IgD-negative memory B cell (primary cell): ENCODE measurements at regions not wholly inside any gene's neighbourhood (a gene's known extent, or its start where the extent isn't known, plus 50 kb on each side); places are given as distances from the start of the nearest gene placed in this dataset.

ENCODE experiments used
- H3K27ac Mint-ChIP-seq, 3 donors: one replicate each; pipeline ENCODE4 v1.8.0; 2020 to 2022; ENCODE audit warnings: mild to moderate bottlenecking in 3 of 3, mixed read lengths in 3 of 3, moderate library complexity in 1 of 3
- H3K27me3 Mint-ChIP-seq: one replicate; pipeline ENCODE4 v1.8.0; 2021; ENCODE audit warnings: mixed read lengths
- H3K36me3 Mint-ChIP-seq: one replicate; pipeline ENCODE4 v1.8.0; 2020; ENCODE audit warnings: mild to moderate bottlenecking, mixed read lengths
- H3K4me1 Mint-ChIP-seq, 3 donors: one replicate each; pipeline ENCODE4 v1.8.0; 2020 to 2022; ENCODE audit warnings: mixed read lengths in 3 of 3, mild to moderate bottlenecking in 1 of 3
- H3K4me3 Mint-ChIP-seq, 4 donors: one replicate each; pipeline ENCODE4 v1.8.0; 2020 to 2022; ENCODE audit warnings: mild to moderate bottlenecking in 4 of 4, mixed read lengths in 4 of 4, moderate library complexity in 3 of 4
- H3K9me3 Mint-ChIP-seq, 3 donors: one replicate each; pipeline ENCODE4 v1.8.0; 2020 to 2021; ENCODE audit warnings: mixed read lengths in 3 of 3, mild to moderate bottlenecking in 1 of 3

DNA sequence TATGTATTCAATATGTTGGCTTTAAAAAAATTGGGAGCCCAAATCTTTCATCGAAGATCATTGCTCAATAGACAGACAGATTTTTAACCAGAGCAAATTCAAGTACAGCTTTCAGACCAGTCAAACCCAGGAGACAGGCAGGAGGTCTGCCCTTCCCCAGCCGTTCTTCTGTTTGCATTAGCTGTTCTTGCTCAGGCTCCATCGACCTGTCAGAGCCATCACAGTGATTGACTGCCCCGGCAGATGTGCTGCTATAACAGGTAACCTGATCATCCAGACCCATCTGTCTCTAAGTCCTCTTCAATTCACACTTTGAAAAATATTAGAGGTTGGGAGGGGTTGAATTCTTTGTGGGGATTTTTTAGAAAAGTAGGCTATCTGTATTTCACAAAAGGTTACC lies 453.5 kb downstream of the FOXG1 start:
- no peak overlapping the region for H3K27ac Mint-ChIP-seq
- H3K27me3 Mint-ChIP-seq = no peaks in the 10 kb centered on the region
- H3K4me3 Mint-ChIP-seq = no peak overlapping the region
- no peaks in the 10 kb centered on the region for H3K36me3 Mint-ChIP-seq
- H3K4me1 Mint-ChIP-seq = no peaks in the 10 kb centered on the region
- H3K9me3 Mint-ChIP-seq = peaks cover 0 to 10% (median 0%) of the 10 kb centered on the region in 3 donors

DNA sequence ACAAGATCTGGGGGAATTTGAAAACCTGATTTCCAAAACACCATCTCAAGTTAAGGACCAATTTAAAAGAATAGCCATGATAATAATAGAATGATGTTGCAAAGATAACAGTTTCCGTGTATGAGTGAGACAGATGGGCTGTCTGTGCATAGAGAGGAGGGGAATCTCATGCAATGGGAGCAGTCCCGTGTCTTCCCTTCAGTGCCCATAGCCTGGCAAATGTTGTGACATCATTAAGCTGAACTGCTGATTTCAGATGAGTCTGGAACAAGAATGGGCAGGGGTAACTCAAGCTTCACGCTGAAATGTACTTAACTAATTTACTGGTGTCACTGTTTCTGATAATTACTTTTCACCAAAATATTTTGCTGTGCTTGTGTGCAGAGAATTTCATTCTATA lies 454.0 kb downstream of the FOXG1 start:
- Mint-ChIP-seq H3K4me1 (no peaks in the 10 kb centered on the region), H3K36me3 (no peaks in the 10 kb centered on the region), H3K27me3 (no peaks in the 10 kb centered on the region), H3K4me3 (no peak overlapping the region), H3K27ac (no peak overlapping the region), H3K9me3 (peaks cover 0 to 10% (median 1%) of the 10 kb centered on the region in 3 donors)

DNA sequence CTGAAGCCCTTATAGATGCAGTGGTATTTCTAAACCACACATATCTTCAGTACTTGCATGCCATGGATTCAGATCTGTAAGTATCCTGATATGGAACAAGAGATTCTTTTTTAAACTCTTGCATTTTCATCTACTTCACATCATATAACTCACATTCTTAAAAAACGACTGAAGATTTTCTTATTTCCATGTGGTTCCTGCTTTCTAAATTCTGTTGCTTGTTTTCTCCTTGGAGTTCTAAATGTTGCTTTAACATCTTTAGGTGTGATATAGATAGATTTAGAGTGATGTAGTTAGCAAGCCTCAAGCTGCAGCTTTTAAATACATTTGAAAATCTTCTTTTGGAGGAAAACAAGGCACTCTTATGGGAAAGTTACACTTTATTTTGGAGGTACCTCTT lies 455.4 kb downstream of the FOXG1 start:
- H3K27me3 Mint-ChIP-seq = no peaks in the 10 kb centered on the region
- H3K9me3 Mint-ChIP-seq = peaks cover 1 to 7% (median 3%) of the 10 kb centered on the region in 3 donors
- H3K36me3 Mint-ChIP-seq = no peaks in the 10 kb centered on the region
- H3K4me3 Mint-ChIP-seq = no peak overlapping the region
- H3K27ac Mint-ChIP-seq = no peak overlapping the region
- no peaks in the 10 kb centered on the region for H3K4me1 Mint-ChIP-seq

DNA sequence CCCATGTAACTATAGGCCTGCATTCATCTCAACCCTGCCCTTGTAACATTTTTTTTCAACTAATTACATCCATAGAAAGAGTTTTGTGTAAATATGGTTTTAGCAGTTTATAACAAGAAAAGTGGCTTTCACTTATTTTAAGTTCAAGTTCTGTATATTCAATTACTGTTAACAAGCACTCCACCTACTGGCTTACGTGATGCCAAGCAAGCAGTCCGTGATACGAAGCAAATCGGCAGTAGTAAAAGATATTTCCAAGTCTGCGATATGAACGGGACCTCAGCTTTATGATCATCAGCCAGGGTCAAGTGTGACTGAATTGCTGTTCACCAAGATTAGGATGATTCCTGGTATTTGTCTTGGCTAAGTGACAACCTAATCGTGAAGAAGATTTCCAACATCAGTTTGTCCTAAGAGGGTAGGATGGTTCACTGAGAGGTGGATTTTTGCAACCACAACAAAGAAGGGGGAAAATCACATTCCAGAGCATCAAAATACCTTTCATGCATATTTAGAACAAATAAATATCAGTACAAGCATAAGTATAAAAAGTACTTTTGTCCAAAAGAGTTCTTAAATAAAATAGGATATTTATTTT lies 456.2 kb downstream of the FOXG1 start:
- Mint-ChIP-seq H3K27ac (no peak overlapping the region), H3K36me3 (no peaks in the 10 kb centered on the region), H3K4me3 (no peak overlapping the region), H3K9me3 (peaks cover 1 to 7% (median 3%) of the 10 kb centered on the region in 3 donors), H3K4me1 (no peaks in the 10 kb centered on the region), H3K27me3 (no peaks in the 10 kb centered on the region)

DNA sequence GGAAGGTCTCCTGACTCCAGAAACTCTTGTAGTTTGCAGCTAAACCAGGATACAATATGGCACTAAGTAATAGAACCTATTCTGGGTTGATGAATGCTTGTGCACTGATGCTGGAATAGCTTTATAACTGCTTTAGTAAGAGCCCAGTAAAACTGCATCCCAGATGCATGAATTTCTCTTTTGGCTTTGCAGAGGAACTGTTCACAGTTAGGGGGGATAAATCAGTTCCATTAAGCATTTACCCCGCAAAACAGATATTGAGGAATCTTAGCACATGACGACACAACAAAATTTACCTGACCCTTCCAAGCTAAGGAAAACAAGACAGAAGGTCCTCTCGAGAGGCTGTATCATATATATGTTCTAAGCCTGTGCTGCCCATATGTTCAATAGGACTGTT lies 457.4 kb downstream of the FOXG1 start:
- no peak overlapping the region for H3K4me3 Mint-ChIP-seq
- H3K4me1 Mint-ChIP-seq = no peaks in the 10 kb centered on the region
- H3K27me3 Mint-ChIP-seq = no peaks in the 10 kb centered on the region
- H3K27ac Mint-ChIP-seq = no peak overlapping the region
- H3K36me3 Mint-ChIP-seq = no peaks in the 10 kb centered on the region
- H3K9me3 Mint-ChIP-seq = peaks cover 1 to 7% (median 3%) of the 10 kb centered on the region in 3 donors

DNA sequence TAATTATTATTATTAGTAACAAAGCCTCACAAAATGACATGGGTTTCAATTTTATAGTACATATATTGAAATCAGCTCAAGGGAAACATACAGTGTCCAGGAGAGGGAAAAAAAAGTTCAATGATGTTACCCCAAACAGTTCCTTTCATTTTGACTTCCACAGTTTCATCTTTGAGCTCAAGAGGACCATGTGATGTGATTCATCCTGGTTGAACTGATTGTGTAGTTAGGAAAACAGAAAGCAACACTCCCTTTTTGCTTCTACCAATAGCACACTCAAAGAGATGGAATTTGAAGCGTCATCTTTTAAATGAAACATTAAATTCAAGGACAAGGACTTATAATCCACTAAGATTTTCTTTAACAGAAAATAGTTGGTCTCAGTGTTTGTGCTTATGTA lies 461.0 kb downstream of the FOXG1 start:
- Mint-ChIP-seq H3K36me3 (no peaks in the 10 kb centered on the region), H3K4me1 (no peaks in the 10 kb centered on the region), H3K27ac (no peak overlapping the region), H3K27me3 (no peaks in the 10 kb centered on the region), H3K9me3 (peaks cover 1 to 5% (median 3%) of the 10 kb centered on the region in 3 donors), H3K4me3 (no peak overlapping the region)

DNA sequence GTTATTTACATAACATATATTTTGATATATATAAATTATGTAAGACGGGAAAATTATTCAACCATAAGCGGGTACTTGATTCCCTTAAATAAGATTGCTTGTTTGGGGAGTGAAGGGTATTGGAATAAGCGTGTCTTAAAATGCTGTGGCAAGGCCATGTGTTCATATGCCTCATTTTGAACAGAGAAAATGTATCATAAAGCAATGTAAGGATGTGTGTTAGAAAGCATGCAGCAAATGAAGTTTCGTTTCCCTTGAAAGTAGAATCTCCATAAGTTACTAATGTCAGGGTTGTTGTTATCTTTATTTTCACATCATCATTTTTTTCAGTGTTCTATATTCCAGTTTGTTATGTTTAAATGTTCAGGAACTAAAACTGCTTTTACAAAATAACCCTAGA lies 465.6 kb downstream of the FOXG1 start:
- H3K36me3 Mint-ChIP-seq = no peaks in the 10 kb centered on the region
- H3K27ac Mint-ChIP-seq = no peak overlapping the region
- H3K4me1 Mint-ChIP-seq = no peaks in the 10 kb centered on the region
- peaks cover 0 to 2% (median 0%) of the 10 kb centered on the region in 3 donors for H3K9me3 Mint-ChIP-seq
- H3K4me3 Mint-ChIP-seq = no peak overlapping the region
- H3K27me3 Mint-ChIP-seq = no peaks in the 10 kb centered on the region

DNA sequence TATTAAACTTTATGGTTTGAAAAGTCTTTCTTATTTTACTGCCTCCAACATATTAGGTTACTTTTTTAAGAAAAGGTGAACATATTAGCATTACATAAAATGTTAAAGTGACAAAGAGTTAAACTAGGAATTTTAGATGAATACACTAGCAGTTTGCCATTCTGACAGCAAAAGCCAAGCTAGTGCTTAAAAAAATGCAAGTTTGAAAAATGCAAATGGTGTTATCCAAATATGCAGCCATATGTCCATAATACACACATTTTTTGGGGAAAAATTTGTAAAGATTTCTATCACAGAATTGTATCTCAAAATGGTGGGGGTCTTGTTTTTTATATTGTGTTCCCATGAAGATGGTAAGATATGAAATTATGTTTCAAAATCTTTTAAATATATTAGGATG lies 466.1 kb downstream of the FOXG1 start:
- Mint-ChIP-seq H3K27me3 (no peaks in the 10 kb centered on the region), H3K9me3 (peaks cover 2% of the 10 kb centered on the region in 3 donors), H3K27ac (no peak overlapping the region), H3K4me3 (no peak overlapping the region), H3K4me1 (no peaks in the 10 kb centered on the region), H3K36me3 (no peaks in the 10 kb centered on the region)

DNA sequence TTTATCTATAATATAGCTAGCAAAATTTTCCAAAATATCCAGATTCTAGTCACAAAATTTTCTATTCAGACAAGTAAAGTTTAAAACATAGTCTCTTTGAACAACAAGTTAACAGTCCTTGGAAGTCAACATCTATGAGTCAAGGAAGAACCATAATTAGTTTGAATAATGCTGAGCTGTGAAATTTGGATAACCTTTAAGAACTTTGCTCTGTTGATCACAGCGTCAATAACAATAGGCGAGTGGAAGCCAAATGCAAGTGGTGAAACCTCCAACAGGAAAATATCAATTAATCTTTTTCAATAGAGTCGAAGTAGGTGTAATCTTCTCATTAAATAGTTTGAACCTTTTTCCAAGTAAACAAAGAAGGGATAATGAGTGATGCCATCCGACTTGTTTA lies 466.6 kb downstream of the FOXG1 start:
- H3K4me3 Mint-ChIP-seq = no peak overlapping the region
- no peaks in the 10 kb centered on the region for H3K27me3 Mint-ChIP-seq
- no peak overlapping the region for H3K27ac Mint-ChIP-seq
- no peaks in the 10 kb centered on the region for H3K4me1 Mint-ChIP-seq
- H3K36me3 Mint-ChIP-seq = no peaks in the 10 kb centered on the region
- peaks cover 2% of the 10 kb centered on the region in 3 donors for H3K9me3 Mint-ChIP-seq

DNA sequence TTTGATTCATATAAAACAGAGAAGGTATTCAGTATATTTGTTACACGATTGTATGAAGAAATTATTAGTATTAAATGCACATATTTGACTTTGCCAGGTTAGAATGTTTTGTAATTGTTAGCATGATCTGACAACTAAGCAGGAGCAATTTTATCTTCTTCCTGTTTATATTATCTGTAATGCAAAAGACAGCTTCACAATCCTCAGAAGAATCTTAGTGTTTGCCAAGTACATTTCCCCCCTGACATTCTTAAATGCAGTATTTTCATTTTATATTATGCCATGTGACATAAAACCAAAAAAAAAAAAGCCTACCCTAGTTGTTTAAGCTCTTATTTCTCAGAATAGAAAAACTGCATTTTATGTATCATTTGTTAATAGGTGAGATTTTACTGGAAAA lies 469.4 kb downstream of the FOXG1 start:
- no peak overlapping the region for H3K4me3 Mint-ChIP-seq
- no peaks in the 10 kb centered on the region for H3K27me3 Mint-ChIP-seq
- H3K9me3 Mint-ChIP-seq = peaks cover 2 to 4% (median 2%) of the 10 kb centered on the region in 3 donors
- no peaks in the 10 kb centered on the region for H3K4me1 Mint-ChIP-seq
- H3K27ac Mint-ChIP-seq = no peak overlapping the region
- no peaks in the 10 kb centered on the region for H3K36me3 Mint-ChIP-seq

DNA sequence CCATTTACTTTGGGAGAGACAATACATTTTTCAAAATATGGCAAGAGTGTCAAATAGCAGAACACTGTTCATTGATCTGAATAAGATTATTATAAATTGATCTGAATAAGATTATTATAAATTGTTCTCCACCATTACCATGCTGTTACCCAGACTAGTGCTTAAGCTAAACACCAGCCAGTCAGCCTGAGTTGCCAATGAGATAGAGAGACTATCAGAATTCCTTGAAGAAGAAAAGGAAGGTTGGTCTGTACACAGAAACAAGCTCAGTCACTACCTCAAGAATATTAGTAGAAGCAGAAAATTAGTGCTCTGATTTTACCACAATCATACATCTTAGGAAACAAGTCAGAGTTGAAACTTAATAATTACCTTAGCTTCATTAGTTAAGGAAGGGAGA lies 469.8 kb downstream of the FOXG1 start:
- Mint-ChIP-seq H3K9me3 (peaks cover 0 to 4% (median 2%) of the 10 kb centered on the region in 3 donors), H3K4me3 (no peak overlapping the region), H3K4me1 (no peaks in the 10 kb centered on the region), H3K27me3 (no peaks in the 10 kb centered on the region), H3K36me3 (no peaks in the 10 kb centered on the region), H3K27ac (no peak overlapping the region)

DNA sequence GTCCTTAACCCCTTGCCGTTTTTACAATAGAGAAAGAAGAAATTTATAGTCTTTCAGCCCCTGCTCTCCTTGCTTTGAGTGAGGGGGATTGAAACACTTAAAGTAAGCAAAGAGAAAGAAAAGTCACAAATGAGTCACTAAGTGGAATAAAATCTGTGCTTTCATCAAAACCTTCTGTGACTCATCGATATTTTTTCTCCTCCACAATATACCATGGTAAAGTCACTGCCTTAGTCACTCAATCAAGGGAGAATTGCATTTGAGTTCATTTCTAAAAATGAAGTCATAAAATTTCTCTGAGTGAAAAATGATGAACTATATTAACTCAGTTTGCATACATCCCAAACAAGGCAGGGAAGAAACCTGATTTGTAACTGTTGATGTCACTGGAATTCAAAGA lies 470.3 kb downstream of the FOXG1 start:
- Mint-ChIP-seq H3K27ac (no peak overlapping the region), H3K4me1 (no peaks in the 10 kb centered on the region), H3K9me3 (peaks cover 2 to 4% (median 4%) of the 10 kb centered on the region in 3 donors), H3K27me3 (no peaks in the 10 kb centered on the region), H3K4me3 (no peak overlapping the region), H3K36me3 (no peaks in the 10 kb centered on the region)

DNA sequence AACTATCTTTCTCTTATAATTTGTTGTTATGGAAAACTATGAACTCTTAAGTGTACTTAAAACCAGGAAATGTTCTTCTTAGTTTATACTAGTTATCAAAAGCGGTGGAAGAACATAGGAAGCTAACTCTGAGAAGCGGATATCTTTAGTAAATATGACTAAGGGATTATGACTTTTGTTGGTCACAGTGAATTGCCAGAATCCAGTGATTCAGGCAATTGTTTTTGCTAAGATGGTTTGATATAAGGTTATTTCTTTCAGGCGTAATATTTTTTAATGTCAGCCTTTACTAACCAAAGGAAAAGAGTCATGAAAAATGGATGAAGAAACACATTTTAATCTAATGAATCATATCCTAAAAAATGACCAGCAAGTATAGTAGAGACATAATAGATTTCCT lies 473.5 kb downstream of the FOXG1 start:
- no peaks in the 10 kb centered on the region for H3K36me3 Mint-ChIP-seq

DNA sequence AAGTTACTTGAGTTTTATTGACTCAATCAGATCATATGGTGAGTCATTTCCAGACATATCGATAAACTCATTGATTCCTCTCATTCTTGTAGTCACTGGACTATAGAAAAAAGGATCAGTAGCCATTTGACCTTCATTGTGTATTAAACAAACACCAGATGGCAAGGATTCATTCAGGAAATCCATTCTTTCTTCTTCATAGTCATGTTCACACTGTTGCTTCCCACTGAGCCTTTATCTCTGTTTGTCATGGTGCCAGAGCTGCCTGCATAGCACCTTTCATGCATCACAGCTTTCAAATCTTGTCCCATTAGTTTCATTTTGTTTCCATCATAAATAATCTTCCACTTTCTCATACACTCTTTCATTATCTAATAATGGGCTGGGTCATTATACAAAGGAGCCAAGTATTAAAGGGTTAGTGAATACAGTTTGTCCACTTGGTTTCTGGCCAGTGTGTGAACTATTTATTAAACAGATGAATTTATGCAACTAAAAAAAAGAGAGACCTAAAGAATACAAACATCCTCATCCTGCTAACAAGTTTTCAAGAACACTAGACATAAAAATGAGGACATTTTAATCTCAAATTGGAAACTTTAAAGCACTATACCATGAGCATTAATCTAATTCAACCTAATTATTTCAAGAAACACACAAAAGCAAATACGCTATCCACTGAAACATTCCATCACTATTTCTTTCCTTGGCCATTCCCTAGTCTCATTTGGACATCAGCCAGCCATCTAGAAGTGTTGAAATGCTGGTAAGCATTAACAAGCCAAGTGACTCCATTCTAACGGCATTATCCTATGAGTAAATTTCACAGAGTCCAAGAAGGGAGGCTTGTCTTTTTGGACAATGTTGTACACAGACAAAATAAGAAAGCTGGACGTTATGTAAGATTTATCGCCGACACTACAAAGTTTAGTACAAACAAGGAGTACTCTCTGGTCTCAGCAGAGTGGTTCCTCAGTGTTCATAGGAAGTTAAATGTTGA lies 476.5 kb downstream of the FOXG1 start:
- Mint-ChIP-seq H3K4me1 (no peaks in the 10 kb centered on the region), H3K27me3 (no peaks in the 10 kb centered on the region), H3K36me3 (no peaks in the 10 kb centered on the region), H3K4me3 (no peak overlapping the region), H3K9me3 (peaks cover 5 to 14% (median 8%) of the 10 kb centered on the region in 3 donors), H3K27ac (no peak overlapping the region)

More for the DNA sequence above, 473.5 kb downstream of the FOXG1 start:
- Mint-ChIP-seq H3K27me3 (no peaks in the 10 kb centered on the region), H3K27ac (no peak overlapping the region), H3K9me3 (peaks cover 2 to 6% (median 6%) of the 10 kb centered on the region in 3 donors), H3K4me1 (no peaks in the 10 kb centered on the region), H3K4me3 (no peak overlapping the region)

DNA sequence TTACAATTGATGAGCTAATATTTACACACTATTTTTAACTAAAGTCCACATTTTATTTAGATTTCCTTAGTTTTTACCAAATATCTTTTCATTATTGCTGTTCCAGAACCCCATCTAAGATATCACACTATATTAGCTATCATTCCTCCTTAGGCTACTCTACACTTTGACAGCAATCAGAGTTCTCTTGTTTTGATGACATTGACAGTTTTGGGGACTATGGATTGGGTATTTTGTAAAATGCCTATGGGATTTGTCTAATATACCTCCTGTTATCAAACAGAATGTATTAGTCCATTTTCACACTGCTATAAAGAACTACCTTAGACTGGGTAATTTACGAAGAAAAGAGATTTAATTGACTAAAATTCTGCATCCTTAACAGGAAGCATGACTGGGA lies 489.1 kb downstream of the FOXG1 start:
- Mint-ChIP-seq H3K9me3 (peaks cover 0 to 15% (median 2%) of the 10 kb centered on the region in 3 donors), H3K36me3 (no peaks in the 10 kb centered on the region), H3K27ac (no peak overlapping the region), H3K4me3 (no peak overlapping the region), H3K4me1 (no peaks in the 10 kb centered on the region), H3K27me3 (no peaks in the 10 kb centered on the region)

DNA sequence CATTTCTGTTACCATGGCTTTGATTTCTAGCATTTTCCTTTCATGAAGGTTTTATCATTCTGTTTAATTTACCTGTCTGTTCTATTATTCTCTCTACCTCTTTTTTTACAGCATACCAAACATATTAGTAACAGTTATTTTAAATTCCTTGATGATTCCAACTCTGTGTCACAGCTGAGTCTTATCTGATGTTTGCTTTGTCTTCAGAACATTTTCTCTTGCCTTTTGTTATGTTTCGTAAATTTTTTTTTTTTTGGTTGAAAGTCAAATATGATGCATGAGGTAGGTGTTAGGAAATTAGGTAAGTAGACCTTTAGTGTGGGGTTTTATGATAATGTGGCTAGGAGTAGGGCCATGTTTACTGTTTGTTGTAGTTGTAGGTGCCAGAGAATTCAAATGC lies 496.4 kb downstream of the FOXG1 start:
- H3K4me3 Mint-ChIP-seq = no peak overlapping the region
- no peaks in the 10 kb centered on the region for H3K27me3 Mint-ChIP-seq

More for the DNA sequence above, 496.4 kb downstream of the FOXG1 start:
- Mint-ChIP-seq H3K9me3 (peaks cover 0 to 7% (median 4%) of the 10 kb centered on the region in 3 donors), H3K27ac (no peak overlapping the region), H3K36me3 (no peaks in the 10 kb centered on the region), H3K4me1 (no peaks in the 10 kb centered on the region)
